ENCODE measurements at regions not wholly inside any gene's neighbourhood (a gene's known extent, or its start where the extent isn't known, plus 50 kb on each side); places are given as distances from the start of the nearest gene placed in this dataset.

GRCh38 chr16:35142809-35143192 is 1683.4 kb downstream of the TP53TG3F start:
- Histone ChIP-seq H3K9me3 (ENCODE audit: control insufficient read depth, insufficient read depth, low read length) (peaks cover 70% of the 10 kb centered on the region), H3K27ac (ENCODE audit: low read length) (no peak overlapping the region), H3K4me3 (ENCODE audit: low read length) (no peak overlapping the region), H3K27me3 (ENCODE audit: control insufficient read depth, insufficient read depth, low read length) (no peaks in the 10 kb centered on the region), H3K4me1 (ENCODE audit: control insufficient read depth, insufficient read depth, low read length) (no peaks in the 10 kb centered on the region), H3K36me3 (ENCODE audit: control insufficient read depth, insufficient read depth, low read length) (no peaks in the 10 kb centered on the region)
- DNase-seq = no peak
- WGBS (ENCODE audit: insufficient coverage) = 96% methylated on average over 11 of the region's 12 CpGs
- intact Hi-C loops (cut with micrococcal nuclease) = no loop called here
- peaks cover 5 to 15% of the 10 kb centered on the region in 2 donors for H3K9me3 Mint-ChIP-seq
- TF ChIP-seq CTCF (IDR thresholded peaks at IDR 0.05) = no peak
- ATAC-seq = no peak
- no peak overlapping the region for H3K27ac Mint-ChIP-seq
- H3K36me3 Mint-ChIP-seq = peaks cover 14% of the 10 kb centered on the region
- no peak overlapping the region for H3K4me3 Mint-ChIP-seq
- no peaks in the 10 kb centered on the region for H3K4me1 Mint-ChIP-seq
- no peaks in the 10 kb centered on the region for H3K27me3 Mint-ChIP-seq (ENCODE audit: low read depth in 2 of 2)

GRCh38 chr16:35144212-35144932 is 1685.0 kb downstream of the TP53TG3F start:
- DNase-seq (no peak), ATAC-seq (no peak)
- Histone ChIP-seq H3K4me3 (ENCODE audit: low read length) (no peak overlapping the region), H3K27me3 (ENCODE audit: control insufficient read depth, insufficient read depth, low read length) (no peaks in the 10 kb centered on the region), H3K36me3 (ENCODE audit: control insufficient read depth, insufficient read depth, low read length) (no peaks in the 10 kb centered on the region), H3K27ac (ENCODE audit: low read length) (no peak overlapping the region), H3K4me1 (ENCODE audit: control insufficient read depth, insufficient read depth, low read length) (no peaks in the 10 kb centered on the region), H3K9me3 (ENCODE audit: control insufficient read depth, insufficient read depth, low read length) (peaks cover 83% of the 10 kb centered on the region)
- no peak overlapping the region for H3K4me3 Mint-ChIP-seq
- TF ChIP-seq CTCF (IDR thresholded peaks at IDR 0.05) = no peak
- peaks cover 14% of the 10 kb centered on the region for H3K36me3 Mint-ChIP-seq
- H3K4me1 Mint-ChIP-seq = no peaks in the 10 kb centered on the region
- H3K27me3 Mint-ChIP-seq (ENCODE audit: low read depth in 2 of 2) = no peaks in the 10 kb centered on the region
- H3K27ac Mint-ChIP-seq = no peak overlapping the region
- H3K9me3 Mint-ChIP-seq = peaks cover 5 to 15% of the 10 kb centered on the region in 2 donors
- intact Hi-C loops (cut with micrococcal nuclease) = no loop called here
- WGBS (ENCODE audit: insufficient coverage) = 73% methylated on average over 20 of the region's 22 CpGs

- Mint-ChIP-seq H3K27me3 (ENCODE audit: low read depth in 2 of 2) (no peaks in the 10 kb centered on the region), H3K9me3 (peaks cover 3 to 7% of the 10 kb centered on the region in 2 donors), H3K4me3 (no peak overlapping the region), H3K4me1 (no peaks in the 10 kb centered on the region), H3K27ac (no peak overlapping the region), H3K36me3 (peaks cover 9% of the 10 kb centered on the region)
- no peaks in the 10 kb centered on the region for H3K4me1 ChIP-seq (ENCODE audit: control insufficient read depth, insufficient read depth, low read length)
- DNase-seq (no peak), ATAC-seq (no peak)
- no peak overlapping the region for H3K4me3 ChIP-seq (ENCODE audit: low read length)
- no peaks in the 10 kb centered on the region for H3K36me3 ChIP-seq (ENCODE audit: control insufficient read depth, insufficient read depth, low read length)
- H3K27ac ChIP-seq (ENCODE audit: low read length) = no peak overlapping the region
- H3K27me3 ChIP-seq (ENCODE audit: control insufficient read depth, insufficient read depth, low read length) = no peaks in the 10 kb centered on the region
- H3K9me3 ChIP-seq (ENCODE audit: control insufficient read depth, insufficient read depth, low read length) = peaks cover 78% of the 10 kb centered on the region
- intact Hi-C loops (cut with micrococcal nuclease) = no loop called here
- TF ChIP-seq CTCF (IDR thresholded peaks at IDR 0.05) = no peak
- 85% methylated on average over 23 of the region's 23 CpGs for WGBS (ENCODE audit: insufficient coverage)
Observed at GRCh38 chr16:35146031-35146710, 1686.8 kb downstream of the TP53TG3F start.

All from natural killer cell (primary cell).